Fibroblast of skin of right biceps (primary cell): ENCODE measurements at regions not wholly inside any gene's neighbourhood (a gene's known extent, or its start where the extent isn't known, plus 50 kb on each side); places are given as distances from the start of the nearest gene placed in this dataset.
"Not testable (repeated sequence)": the region's sequence is repeated elsewhere in the genome, so short reads cannot be mapped to it uniquely, and the experiment has no call there.

Experiments
- DNase-seq: peaks from one replicate; pipeline ENCODE4 v3.0.0-alpha.2; 2013

DNA sequence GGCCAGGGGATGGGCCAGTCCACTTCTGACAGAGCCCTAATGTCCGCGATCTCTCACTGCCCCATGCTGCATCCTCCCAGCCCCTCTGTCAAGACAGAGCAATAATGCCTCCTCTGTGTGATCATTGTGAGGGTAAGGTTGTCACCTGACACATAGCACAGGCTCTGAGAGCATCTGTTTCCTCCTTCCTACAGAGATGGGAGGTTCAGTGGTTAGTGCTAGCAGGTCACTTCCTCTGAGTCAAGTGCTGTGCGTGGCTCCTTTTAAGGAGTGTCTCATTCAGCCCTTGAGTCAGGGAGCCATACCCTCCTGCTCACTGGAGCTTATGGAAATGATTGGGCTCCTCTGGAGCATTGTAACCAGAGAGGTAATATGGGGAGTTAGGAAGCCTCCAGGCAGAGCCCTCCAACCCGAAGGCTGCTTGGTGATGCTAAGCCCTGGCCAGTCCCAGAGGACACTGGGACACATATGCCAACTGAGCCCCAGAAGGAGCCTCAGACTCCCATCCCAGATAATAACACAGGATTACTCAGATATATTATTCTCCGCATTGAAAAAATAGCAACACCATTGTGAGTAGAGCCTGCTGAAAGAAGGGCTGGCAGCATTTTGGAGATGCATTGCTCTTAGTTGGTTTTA, 189.0 kb downstream of the GALNT1 start:
- DNase-seq, result no peak

DNA sequence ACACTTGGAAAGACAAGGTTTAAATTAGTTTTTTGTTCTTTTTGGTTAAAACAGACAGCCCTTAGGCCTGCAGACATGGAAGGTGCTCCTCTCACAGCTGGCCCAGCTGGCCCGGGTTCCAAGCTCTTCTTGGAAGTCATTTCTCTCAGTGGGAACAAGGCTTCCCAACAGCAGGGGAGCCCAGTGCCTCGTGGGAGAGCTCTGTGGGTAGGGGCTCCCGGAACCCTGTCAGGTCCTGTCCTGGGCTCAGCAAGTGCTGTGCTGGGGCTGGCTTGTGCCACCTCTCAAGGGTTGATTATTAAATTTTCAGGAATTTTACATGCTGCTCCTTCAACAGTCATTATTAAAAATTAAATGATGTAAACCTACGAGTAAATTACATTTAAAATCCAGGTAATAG, 189.6 kb downstream of the GALNT1 start:
- no peak for DNase-seq

DNA sequence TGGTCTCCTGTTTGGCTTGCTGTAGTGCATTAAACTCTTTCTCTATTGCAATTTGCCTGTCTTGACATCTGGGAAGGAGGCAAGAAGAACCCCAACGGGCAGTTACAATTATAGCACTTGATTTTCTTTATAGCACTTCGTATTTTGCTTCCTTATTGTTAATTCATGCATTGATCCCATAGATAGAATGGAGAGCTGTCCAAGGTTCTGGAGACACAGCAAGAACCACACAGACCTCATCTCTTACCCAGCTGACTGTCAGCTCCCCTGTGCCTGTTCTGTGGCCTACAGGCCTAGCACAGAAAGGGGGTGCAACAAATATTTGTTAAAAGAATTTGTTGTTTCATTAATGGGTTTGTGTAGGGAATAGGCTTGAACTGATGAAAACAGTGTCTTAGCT, 194.3 kb downstream of the GALNT1 start:
- no peak for DNase-seq

DNA sequence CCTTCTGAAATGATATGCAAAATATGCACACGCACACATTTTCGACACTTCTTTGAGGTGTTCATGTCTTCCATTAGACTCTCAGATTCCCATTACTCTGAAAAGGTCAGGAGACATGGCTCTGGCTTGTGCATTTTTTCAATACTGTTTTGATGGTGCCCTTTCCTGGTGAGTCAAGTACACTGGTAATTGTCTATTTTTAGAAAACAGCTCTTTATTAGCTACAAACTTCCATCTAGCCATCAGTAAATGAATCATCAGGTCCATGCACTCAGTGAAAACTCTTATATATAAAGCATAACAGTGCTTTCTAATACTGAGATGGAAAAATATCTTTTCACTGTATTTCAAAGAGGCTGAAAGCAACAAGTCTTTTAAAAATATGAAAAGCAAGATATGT, 194.9 kb downstream of the GALNT1 start:
- no peak for DNase-seq

DNA sequence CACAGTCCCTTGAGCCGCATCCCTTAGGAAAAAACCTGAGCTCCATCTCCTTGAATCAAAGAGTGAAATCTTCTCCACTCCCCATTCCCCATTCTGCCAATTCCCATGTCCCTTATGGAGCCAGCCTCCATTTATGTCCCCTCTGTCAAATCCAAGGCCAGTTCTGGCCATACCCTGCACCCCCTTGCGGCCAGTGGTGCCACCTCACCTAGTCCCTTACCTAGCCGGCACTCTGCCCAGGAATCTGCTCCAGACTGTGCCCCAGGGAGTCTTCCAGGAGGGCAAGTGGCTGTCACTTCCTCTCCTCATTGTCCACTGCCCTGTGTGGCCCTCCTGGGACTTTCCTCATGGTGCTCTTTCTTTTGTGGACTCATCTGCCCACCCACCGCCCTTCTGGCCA, 195.4 kb upstream of the RMP24 start:
- no peak for DNase-seq

DNA sequence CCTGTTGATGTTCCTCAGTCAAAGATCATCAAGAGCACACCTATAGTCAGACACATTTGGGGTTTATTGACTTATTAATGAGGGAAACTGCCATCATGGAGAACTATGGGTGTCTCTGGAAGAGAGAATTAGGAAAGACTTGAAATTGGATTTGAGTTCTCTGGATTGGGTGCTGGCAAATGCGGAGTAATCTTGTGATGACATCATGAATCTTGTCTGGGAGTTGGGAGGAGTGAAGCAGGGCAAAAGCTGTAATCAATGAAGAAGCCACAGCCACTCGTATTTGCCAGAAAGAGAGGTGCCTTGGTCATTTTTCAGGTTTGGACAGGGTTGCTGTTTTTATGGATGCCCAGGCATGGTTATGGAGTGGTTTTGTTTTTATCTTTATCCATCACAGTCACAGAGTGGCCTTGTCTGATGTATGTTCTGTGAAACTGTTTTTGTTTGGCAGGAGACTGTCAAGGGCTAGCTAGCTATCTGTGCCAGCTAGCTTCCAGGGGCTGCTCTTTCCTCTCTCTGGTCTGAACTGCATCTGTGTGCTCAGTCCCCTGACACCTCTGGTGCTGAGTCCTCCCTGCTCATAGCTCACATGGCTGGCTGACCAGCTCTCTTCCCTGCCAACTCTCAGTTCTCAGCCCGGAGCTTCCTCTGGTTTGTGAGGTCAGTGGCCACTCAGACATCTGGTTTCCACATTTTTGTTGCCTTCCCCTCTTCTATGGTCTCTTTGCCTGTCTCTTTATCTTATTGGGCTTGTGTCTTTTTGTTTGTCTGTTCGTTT, 193.4 kb upstream of the RMP24 start:
- DNase-seq, result no peak

DNA sequence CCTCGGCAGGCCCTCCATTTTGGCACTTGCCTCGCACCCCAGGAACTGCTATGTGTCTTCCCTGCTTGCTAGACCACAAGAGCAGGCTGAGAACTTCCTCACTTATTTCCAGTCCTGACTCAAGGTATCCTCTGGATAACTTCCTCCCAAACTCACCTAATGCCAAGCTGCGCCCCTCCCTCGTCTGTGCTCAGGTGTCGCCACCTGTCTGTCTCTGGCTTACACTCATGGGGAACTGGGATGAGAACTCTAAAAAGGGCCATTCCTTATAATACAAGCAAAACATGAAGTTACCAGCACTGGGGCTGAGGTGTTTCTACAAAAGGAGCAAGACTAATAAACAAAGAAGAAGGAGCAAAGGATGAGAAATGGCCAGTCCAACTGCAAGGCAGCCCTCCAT, 191.5 kb upstream of the RMP24 start:
- no peak for DNase-seq

DNA sequence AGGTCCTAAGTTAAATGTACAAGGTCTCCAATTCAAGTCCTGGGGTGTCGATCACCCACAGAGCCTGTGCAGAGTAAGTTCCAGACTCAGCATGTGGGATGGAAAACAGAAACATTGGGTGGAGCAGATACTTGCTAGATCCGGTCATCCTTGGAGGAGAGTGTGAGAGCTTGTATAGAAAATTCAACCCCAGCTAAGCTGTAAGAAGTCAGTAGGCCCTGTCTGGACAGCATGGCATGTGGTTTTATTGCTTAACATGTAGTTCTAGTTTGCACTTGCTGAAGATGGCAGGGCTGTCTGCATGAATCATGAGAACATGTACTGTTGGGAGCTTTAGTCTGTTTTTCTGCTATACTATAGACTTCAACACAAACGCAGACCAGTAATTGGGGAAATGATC, 189.6 kb upstream of the RMP24 start:
- no peak for DNase-seq

DNA sequence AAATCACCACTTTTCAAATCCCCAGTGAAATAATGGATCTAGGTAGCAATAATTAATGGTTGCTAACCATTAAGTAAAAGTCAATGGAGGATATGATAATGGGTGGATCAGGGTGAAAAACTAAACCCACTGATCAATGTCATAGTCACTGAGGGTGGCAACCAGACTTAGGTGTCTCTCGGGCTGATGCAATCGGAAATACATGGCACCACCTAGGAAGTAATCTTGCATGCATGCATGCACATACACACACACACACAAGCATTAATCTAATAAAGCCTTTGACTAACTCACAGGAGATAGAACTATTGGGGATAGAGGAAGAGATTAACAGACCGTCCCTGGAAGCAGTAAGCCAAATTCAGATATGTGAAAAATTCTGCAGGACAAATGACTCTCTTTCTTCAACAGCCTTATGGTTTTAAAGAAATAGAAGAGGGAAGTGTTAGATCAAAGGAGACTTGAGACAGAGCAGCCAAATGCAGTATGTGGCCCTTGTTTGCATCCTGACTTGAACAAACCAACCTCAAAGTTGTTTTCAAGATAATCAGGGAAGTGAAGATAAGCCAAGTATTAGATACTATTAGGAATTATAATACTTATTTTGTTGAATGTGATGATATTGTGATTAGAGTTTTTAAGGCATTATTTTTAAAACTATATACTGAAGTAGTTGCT, 186.0 kb upstream of the RMP24 start:
- no peak for DNase-seq

DNA sequence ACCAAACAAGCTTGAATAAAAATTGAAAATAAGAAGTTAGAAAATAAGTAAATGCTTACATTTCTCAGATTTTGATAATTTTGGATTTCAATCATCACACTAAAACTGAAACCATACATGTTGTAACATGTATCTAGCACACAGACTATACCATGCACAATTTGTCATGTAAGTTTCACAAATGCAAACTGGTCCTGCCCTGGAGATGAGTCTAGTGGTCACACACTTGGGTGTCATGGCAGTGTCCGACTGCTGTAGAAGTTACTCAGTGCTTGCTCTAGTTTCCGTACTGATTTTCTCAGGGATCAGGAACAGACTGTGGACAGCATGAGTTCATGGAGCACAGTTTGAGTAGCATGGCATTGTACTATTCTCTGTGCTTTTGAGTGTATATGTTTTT, 182.9 kb upstream of the RMP24 start:
- DNase-seq, result no peak

DNA sequence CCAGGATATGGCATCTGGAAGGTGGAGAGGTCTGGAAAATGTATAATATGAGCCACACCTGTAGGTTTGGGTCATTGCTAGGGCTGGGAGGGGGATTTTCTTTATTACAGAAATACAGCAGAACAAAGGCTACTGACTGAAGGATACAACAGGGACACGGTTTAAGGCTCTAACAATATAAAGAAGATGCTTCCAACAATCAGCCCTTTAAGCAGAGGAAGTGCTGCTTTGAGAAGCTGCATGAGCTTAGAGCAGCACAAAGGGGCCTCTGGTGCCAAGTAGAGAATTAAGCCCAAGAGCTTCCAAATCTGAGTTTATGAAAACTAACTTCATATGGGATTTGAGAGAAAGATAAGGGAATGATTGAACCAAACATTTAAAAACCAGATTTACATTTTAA, 174.5 kb upstream of the RMP24 start:
- DNase-seq, result no peak

DNA sequence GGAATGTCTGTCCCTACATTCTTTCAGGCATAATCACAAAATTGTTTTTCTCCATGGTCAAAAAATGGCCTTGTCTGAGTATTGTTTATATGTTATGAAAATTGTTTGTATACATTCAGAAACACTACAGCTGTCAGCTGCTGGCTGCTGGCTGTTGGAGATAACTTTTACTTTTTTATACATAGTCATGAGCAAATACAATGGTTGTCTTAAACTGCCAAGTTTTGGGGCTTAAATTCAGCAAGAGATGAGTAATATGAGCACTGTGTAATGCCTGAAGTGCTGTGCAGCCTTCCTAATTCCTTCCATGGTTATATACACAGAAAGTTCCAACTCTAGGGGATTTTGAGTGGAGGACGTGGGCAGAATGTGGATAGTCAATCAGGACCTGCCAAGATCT, 168.9 kb upstream of the RMP24 start:
- no peak for DNase-seq

DNA sequence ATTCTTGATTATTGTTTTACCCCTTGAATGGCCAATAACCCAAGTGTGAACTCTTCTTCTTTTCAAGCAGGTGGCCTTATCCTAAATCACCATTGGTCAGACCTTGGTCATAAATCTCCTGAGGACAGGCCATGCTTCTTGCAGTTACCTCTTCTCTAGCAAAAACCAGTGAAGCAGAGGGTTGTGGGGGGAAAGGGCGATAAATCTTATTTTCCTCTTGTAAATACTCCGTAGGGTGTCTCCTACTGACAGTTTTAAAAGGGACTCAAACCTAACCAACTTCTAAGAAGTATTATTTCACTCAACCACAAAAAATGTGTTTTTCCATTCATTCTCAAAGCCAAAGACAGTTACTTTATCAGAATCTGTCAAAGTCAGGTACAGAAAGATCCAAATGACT, 168.1 kb upstream of the RMP24 start:
- no peak for DNase-seq

DNA sequence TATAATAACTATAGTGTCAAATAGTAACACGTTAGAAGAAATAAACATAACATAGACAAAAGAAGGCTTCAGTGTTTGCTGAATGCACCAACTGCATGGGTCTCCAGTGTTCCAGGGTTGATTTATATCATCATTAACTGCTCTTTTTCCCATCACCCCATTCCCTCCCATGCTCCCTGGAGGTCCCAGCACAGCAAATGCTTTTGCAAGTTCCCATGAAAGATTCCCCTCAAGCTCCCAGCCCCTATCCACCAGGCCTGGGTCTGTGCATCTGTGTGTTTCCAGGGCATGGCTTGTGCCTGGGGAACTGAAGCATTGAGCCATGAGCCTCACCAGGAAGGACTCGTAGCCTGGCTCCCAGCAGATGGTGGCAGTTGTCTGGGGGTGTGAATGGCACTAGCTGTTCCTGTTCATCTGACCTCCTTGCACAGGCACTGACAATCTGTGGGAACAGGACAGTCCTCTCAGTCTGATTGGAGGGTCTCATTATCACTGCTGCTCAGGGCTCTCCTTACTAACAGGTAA, 164.6 kb upstream of the RMP24 start:
- DNase-seq, result no peak

DNA sequence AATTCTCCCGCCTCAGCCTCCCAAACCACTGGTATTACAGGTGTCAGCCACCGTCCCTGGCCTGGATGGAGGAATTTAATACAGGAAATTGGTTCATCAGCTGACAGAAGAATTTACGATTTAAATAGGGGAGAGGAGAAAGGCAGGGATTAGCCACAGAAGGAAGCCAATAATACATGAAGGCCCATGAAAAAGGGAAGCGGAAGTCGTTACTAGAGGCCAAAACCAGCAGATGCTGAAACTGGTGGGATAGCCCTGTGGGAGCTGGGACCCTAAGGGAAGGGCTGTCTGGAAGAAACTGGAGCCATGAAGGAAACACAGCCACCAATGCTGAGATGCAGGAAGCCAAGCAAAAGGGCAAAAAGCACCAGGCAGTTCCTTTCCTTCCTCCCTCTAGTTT, 163.7 kb upstream of the RMP24 start:
- no peak for DNase-seq

DNA sequence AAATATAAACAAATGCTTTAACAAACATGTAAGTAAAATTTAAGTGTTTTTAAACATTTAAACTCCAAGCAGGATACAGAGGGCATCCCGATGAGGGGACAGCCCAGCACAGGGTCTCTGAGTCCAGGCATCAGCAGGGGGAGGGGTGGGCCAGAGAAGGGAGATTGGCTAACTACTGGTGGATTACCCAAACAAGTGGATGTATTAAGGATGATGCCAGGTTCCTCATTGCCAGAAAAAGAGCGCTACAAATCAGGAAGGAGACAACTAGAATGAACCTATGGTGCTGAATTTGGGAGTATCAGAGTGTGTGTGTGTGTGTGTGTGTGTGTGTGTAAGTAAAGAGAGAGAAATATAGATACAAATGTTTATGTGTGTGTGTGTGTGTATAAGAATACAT, 162.0 kb upstream of the RMP24 start:
- no peak for DNase-seq

DNA sequence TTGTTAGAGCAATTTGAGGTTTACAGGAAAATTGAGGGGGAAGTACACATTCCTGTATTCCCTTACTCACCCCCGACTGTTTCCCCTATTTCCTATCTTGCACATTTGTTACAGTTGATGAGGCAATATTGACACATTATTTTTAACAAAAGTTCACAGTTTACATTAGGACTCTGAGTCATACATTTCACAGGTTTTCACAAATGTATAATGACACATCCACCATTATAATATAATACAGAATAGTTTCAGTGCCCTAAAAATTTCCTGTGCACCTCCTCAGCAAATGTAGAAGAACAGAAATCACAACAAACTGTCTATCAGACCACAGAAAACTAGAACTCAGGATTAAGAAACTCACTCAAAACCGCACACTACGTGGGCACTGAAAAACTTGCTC, 160.6 kb upstream of the RMP24 start:
- DNase-seq, result no peak

DNA sequence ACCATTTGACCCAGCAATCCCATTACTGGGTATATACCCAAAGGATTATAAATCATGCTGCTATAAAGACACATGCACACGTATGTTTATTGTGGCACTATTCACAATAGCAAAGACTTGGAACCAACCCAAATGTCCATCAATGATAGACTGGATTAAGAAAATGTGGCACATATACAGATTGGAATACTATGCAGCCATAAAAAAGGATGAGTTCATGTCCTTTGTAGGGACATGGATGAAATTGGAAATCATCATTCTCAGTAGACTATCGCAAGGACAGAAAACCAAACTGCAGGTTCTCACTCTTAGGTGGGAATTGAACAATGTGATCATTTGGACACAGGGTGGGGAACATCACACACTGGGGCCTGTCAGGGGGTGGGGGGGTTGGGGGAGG, 157.5 kb upstream of the RMP24 start:
- not testable (repeated sequence) for DNase-seq

DNA sequence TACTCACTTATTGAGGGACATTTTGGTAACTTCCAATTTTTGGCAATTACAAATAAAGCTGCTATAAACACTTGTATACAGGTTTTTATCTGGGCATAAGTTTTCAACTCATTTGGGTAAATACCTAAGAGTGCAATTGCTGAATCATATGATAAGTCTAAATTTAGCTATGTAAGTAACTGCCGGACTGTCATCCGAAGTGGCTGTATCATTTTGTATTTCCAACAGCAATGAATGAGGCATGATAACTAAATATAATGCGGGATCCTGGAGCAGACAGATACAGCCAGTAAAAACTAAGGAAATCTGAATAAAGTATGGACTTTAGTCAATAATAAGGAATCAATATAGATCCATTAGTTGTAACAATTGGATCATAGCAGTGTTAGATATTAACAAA, 156.5 kb upstream of the RMP24 start:
- no peak for DNase-seq

DNA sequence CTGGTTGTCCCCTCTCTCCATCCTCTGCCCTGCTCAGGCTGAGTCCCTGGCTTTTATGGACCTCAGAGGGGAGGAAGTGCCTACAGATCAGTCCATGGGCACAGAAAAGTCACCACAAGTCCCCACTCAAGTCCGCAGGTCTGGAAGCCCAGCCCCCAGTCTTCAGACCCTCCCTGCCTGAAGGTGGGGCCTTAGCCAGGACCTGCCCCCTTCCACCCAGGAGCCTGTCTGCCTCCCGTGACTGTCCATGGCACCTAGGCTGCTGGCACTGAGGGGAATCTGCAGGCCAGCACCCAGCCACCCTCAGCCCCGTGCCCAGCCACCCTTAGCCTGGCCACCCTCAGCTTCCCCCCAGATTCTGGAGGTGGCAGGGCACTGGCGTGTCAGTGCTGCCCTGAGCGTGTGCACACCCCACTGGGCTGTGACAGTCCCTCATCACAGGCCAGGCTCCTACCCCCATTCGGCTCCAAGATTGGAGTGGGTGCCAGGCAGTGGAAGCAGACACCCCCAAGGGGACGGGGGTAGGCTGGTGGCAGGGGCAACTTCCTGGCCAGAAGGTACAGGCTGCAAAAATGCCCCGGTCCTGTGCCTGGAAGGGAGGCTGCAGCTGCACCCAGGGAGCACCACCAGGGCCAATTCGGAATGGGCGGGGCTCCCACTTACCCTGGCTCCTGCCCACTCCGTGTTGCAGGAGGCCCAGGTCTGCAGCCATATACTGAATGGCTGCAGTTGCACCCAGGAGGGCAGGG, 154.7 kb upstream of the RMP24 start:
- DNase-seq, result no peak

DNA sequence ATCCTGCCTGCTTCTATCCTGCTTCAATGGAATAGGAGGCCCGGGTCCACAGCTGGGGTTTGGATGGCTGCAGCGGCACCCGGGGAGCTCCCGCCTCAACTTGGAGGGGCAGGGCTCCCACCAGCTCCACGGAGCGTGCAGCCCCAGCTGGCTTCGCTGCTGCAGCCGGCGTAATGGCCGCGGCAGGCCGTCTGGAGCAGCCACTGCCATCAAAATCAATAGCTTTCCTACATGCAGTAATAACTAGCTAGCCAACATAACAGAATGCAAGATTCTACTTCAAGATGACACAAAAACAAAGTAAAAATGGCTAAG, 154.2 kb upstream of the RMP24 start:
- no peak for DNase-seq

DNA sequence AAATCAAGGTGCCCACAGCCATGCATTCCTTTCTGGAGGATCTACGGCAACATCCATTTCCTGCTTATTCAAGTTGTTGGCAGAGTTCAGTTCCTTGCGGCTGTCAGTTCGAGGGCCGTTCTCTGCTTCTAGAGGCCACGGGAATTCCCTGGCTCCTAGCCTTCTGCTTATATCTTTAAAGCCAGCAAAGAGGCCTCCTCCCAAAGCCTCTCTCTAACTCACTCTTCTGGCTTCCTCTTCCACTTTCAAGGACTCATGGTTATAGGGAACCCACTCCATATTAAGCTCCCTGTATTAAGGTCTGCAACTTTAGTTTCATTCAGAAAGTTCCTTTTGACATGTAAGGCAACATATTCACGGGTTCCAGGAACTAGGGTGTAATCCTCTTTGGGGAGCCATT, 150.1 kb upstream of the RMP24 start:
- DNase-seq, result no peak

DNA sequence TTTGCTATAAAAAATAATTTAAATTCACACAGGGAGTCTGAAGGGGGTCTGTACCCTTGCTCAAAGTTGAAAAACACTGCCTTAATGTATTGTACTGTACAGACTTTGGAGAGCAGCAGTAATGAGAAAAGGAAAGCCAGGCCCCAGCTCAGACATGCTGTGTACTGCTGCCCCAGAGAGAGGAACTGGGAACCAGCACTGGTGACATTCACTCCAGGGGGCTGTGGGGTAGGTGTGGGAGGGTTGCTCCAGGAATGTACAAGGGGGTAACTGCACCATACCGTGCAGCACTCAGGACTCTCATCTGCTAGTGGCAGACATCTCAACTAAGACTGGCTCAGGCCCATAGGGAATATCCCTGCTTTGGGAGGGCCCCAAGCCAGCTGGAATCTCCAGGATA, 146.0 kb upstream of the RMP24 start:
- no peak for DNase-seq
